Posterior cingulate gyrus (tissue), 11 donors: ENCODE measurements at regions not wholly inside any gene's neighbourhood (a gene's known extent, or its start where the extent isn't known, plus 50 kb on each side); places are given as distances from the start of the nearest gene placed in this dataset.

ENCODE experiments used
- DNase-seq, 10 donors: peaks; one replicate each; pipeline versions ENCODE4 v3.0.0 to v3.0.0-alpha.2; 2020 to 2021; ENCODE audit warnings: mixed read lengths in 3 of 10
- intact Hi-C: fragments of 100-400 bp; cut with DNase I; formaldehyde crosslinking; loops from one replicate; pipeline ENCODE4 v1.15.1; 2023

GRCh38 chr13:61850794-61851193, 435.1 kb upstream of the PCDH20 start:
- intact Hi-C loops: no loop called here
- no peak for DNase-seq

GRCh38 chr13:61838568-61838967, 422.9 kb upstream of the PCDH20 start:
- DNase-seq: no peak
- intact Hi-C loops: no loop called here

GRCh38 chr13:61833228-61833627, 417.6 kb upstream of the PCDH20 start:
- no peak for DNase-seq
- intact Hi-C loops: no loop called here

GRCh38 chr13:61831026-61831425, 415.4 kb upstream of the PCDH20 start:
- DNase-seq: no peak
- intact Hi-C loops: no loop called here

GRCh38 chr13:61830475-61830874, 414.8 kb upstream of the PCDH20 start:
- DNase-seq: peak in 1 of 10 donors; percentile 21
- intact Hi-C loops: no loop called here

- intact Hi-C loops: no loop called here
- no peak for DNase-seq
Observed at GRCh38 chr13:61824168-61824567, 408.5 kb upstream of the PCDH20 start.

- DNase-seq: peak in 5 of 10 donors; percentile 6 to 75 (median 20)
- intact Hi-C loops: no loop called here
Observed at GRCh38 chr13:61812286-61812685, 396.6 kb upstream of the PCDH20 start.

- DNase-seq: no peak
- intact Hi-C loops: no loop called here
Observed at GRCh38 chr13:61810065-61810464, 394.4 kb upstream of the PCDH20 start.

GRCh38 chr13:61797397-61797796, 381.7 kb upstream of the PCDH20 start:
- intact Hi-C loops: no loop called here

GRCh38 chr13:61795580-61795979, 379.9 kb upstream of the PCDH20 start:
- no peak for DNase-seq
- intact Hi-C loops: no loop called here

More at GRCh38 chr13:61797397-61797796, 381.7 kb upstream of the PCDH20 start:
- no peak for DNase-seq

GRCh38 chr13:61779456-61779855, 363.8 kb upstream of the PCDH20 start:
- intact Hi-C loops: no loop called here
- DNase-seq: no peak

GRCh38 chr13:61778531-61778930, 362.9 kb upstream of the PCDH20 start:
- DNase-seq: no peak
- intact Hi-C loops: no loop called here

- intact Hi-C loops: no loop called here
- DNase-seq: no peak
Observed at GRCh38 chr13:61777899-61778298, 362.2 kb upstream of the PCDH20 start.

GRCh38 chr13:61777271-61777670, 361.6 kb upstream of the PCDH20 start:
- intact Hi-C loops: no loop called here
- DNase-seq: no peak

- DNase-seq: no peak
- intact Hi-C loops: no loop called here
Observed at GRCh38 chr13:61774903-61775302, 359.3 kb upstream of the PCDH20 start.

- DNase-seq: no peak
Observed at GRCh38 chr13:61770681-61771080, 355.0 kb upstream of the PCDH20 start.

GRCh38 chr13:61768175-61768574, 352.5 kb upstream of the PCDH20 start:
- no peak for DNase-seq
- intact Hi-C loops: no loop called here

More at GRCh38 chr13:61770681-61771080, 355.0 kb upstream of the PCDH20 start:
- intact Hi-C loops: no loop called here

GRCh38 chr13:61766667-61767058, 351.0 kb upstream of the PCDH20 start:
- intact Hi-C loops: no loop called here
- peak in 1 of 10 donors; percentile 62 for DNase-seq

- intact Hi-C loops: no loop called here
- DNase-seq: no peak
Observed at GRCh38 chr13:61765940-61766666, 350.5 kb upstream of the PCDH20 start.

- peak in 2 of 10 donors; percentile 45 to 70 for DNase-seq
- intact Hi-C loops: no loop called here
Observed at GRCh38 chr13:61765181-61765742, 349.6 kb upstream of the PCDH20 start.

GRCh38 chr13:61761690-61762089, 346.0 kb upstream of the PCDH20 start:
- no peak for DNase-seq
- intact Hi-C loops: no loop called here

- no peak for DNase-seq
- intact Hi-C loops: no loop called here
Observed at GRCh38 chr13:61760102-61760501, 344.5 kb upstream of the PCDH20 start.
